Neural cell (in vitro differentiated cells): ENCODE measurements at regions not wholly inside any gene's neighbourhood (a gene's known extent, or its start where the extent isn't known, plus 50 kb on each side); places are given as distances from the start of the nearest gene placed in this dataset.

Experiments used
- H2AFZ ChIP-seq: fragments of 200-600, 300-800 bp; sonication (generic), shearing (Covaris generic); 2 replicates; pipeline ENCODE4 v1.6.0; 2014; ENCODE audit warnings: low read depth, mild to moderate bottlenecking, antibody characterized with exemption, low read length, moderate library complexity
- H3F3A ChIP-seq: fragments of 200-600 bp; shearing (Covaris generic); 2 replicates; pipeline ENCODE4 v1.6.1; 2016; ENCODE audit warnings: mild to moderate bottlenecking, moderate library complexity, mixed read lengths, antibody characterized with exemption, low read length; ENCODE audit not compliant: insufficient read depth, poor library complexity, severe bottlenecking
- H3K27ac ChIP-seq: fragments of 200-600, 300-800 bp; sonication (generic), shearing (Covaris generic); 2 replicates; pipeline ENCODE4 v1.5.1; 2014; ENCODE audit warnings: mild to moderate bottlenecking, low read length, moderate library complexity
- H3K27me3 ChIP-seq: fragments of 300-800, 200-600 bp; sonication (generic), shearing (Covaris generic); 2 replicates; pipeline ENCODE4 v1.6.0; 2014; ENCODE audit warnings: mild to moderate bottlenecking, low read depth, low read length, moderate library complexity; ENCODE audit not compliant: insufficient read depth
- H3K36me3 ChIP-seq: fragments of 300-800, 200-600 bp; sonication (generic), shearing (Covaris generic); 2 replicates; pipeline ENCODE4 v1.5.1; 2014; ENCODE audit warnings: mild to moderate bottlenecking, antibody characterized with exemption, low read length, moderate library complexity; ENCODE audit not compliant: insufficient read depth
- H3K4me2 ChIP-seq: fragments of 300-800, 200-600 bp; sonication (generic), shearing (Covaris generic); 2 replicates; pipeline ENCODE4 v1.6.0; 2014; ENCODE audit warnings: mild to moderate bottlenecking, low read length
- H3K4me3 ChIP-seq: fragments of 300-800, 200-600 bp; sonication (generic), shearing (Covaris generic); 2 replicates; pipeline ENCODE4 v1.5.1; 2014; ENCODE audit warnings: mild to moderate bottlenecking, low read length, moderate library complexity
- H3K79me2 ChIP-seq: fragments of 200-600 bp; shearing (Covaris generic); replicated peaks from 2 replicates; pipeline ENCODE4 v1.6.0; 2014; ENCODE audit warnings: mild to moderate bottlenecking, low read length, moderate library complexity; ENCODE audit not compliant: insufficient read depth
- H3K9ac ChIP-seq: fragments of 300-800, 200-600 bp; sonication (generic), shearing (Covaris generic); 2 replicates; pipeline ENCODE4 v1.6.1; 2016; ENCODE audit warnings: mild to moderate bottlenecking, low read length, mixed read lengths
- H3K9me2 ChIP-seq: fragments of 200-600 bp; shearing (Covaris generic); 2 replicates; pipeline ENCODE4 v1.6.1; 2016; ENCODE audit warnings: mild to moderate bottlenecking, low read length, mixed read lengths; ENCODE audit not compliant: insufficient read depth
- H3K9me3 ChIP-seq: fragments of 200-600, 300-800 bp; sonication (generic), shearing (Covaris generic); 2 replicates; pipeline ENCODE4 v1.6.1; 2016; ENCODE audit warnings: mild to moderate bottlenecking, mixed run types, low read length, moderate library complexity, mixed read lengths
- H4K20me1 ChIP-seq: fragments of 200-600 bp; shearing (Covaris generic); 2 replicates; pipeline ENCODE4 v1.6.1; 2016; ENCODE audit warnings: mild to moderate bottlenecking, mixed run types; ENCODE audit not compliant: insufficient read depth
- CTCF ChIP-seq: fragments of 450-650 bp; IDR thresholded peaks from 2 replicates; pipeline ENCODE4 v1.5.1; 2014; ENCODE audit warnings: antibody characterized with exemption, mild to moderate bottlenecking, moderate library complexity; ENCODE audit not compliant: poor library complexity, severe bottlenecking
- EP300 ChIP-seq: fragments of 450-650 bp; conservative IDR thresholded peaks from 2 replicates; pipeline ENCODE4 v1.6.1; 2014; ENCODE audit warnings: antibody characterized with exemption, mild to moderate bottlenecking, moderate library complexity; ENCODE audit not compliant: poor library complexity, severe bottlenecking
- EZH2 ChIP-seq: fragments of 200-600, 300-800 bp; shearing (Covaris generic), sonication (generic); IDR thresholded peaks from 2 replicates; pipeline ENCODE4 v1.6.1; 2014; ENCODE audit warnings: antibody characterized with exemption, low read length, borderline replicate concordance, mild to moderate bottlenecking; ENCODE audit not compliant: insufficient read depth, poor library complexity, severe bottlenecking
- MXI1 ChIP-seq: fragments of 450-650 bp; conservative IDR thresholded peaks from 2 replicates; pipeline ENCODE4 v1.6.1; 2014; ENCODE audit warnings: antibody characterized with exemption, mild to moderate bottlenecking; ENCODE audit not compliant: poor library complexity, severe bottlenecking
- POLR2AphosphoS5 ChIP-seq: IDR thresholded peaks from 2 replicates; pipeline ENCODE4 v1.6.1; 2012
- RAD21 ChIP-seq: fragments of 450-650 bp; conservative IDR thresholded peaks from 2 replicates; pipeline ENCODE4 v1.6.1; 2014; ENCODE audit warnings: antibody characterized with exemption, mild to moderate bottlenecking, moderate library complexity
- SMC3 ChIP-seq: fragments of 450-650 bp; conservative IDR thresholded peaks from 2 replicates; pipeline ENCODE4 v1.6.1; 2014; ENCODE audit warnings: antibody characterized with exemption, mild to moderate bottlenecking, moderate library complexity; ENCODE audit not compliant: poor library complexity
- TAF1 ChIP-seq: IDR thresholded peaks from 2 replicates; pipeline ENCODE4 v1.6.1; 2012; ENCODE audit warnings: low read depth
- TF ChIP-seq, protein P1 (sequence below): IDR thresholded peaks from 2 replicates; pipeline ENCODE4 v1.6.1; 2012; ENCODE audit warnings: borderline replicate concordance

DNA sequence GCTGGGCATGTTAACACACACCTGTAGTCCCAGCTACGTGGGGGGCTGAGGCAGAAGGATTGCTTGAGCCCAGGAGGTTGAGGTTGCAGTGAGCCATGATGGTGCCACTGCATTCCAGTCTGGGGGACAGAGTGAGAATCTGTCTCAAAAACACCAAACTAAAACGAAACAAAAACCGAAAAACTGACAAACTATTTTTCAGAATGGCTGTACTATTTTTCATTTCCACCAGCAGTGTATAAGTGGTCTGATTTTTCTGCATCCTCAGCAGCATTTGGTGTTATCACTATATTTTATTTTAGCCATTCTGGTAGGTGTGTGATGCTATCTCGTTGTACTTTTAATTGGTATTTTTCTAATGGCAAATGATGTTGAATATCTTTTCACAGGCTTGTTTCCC, 95.2 kb downstream of the PDCL3 start:
- H3K27ac ChIP-seq, result no peak overlapping the region
- H3K27me3 ChIP-seq, result no peaks in the 10 kb centered on the region
- TF ChIP-seq EP300, result no peak
- TF ChIP-seq, protein P1, sequence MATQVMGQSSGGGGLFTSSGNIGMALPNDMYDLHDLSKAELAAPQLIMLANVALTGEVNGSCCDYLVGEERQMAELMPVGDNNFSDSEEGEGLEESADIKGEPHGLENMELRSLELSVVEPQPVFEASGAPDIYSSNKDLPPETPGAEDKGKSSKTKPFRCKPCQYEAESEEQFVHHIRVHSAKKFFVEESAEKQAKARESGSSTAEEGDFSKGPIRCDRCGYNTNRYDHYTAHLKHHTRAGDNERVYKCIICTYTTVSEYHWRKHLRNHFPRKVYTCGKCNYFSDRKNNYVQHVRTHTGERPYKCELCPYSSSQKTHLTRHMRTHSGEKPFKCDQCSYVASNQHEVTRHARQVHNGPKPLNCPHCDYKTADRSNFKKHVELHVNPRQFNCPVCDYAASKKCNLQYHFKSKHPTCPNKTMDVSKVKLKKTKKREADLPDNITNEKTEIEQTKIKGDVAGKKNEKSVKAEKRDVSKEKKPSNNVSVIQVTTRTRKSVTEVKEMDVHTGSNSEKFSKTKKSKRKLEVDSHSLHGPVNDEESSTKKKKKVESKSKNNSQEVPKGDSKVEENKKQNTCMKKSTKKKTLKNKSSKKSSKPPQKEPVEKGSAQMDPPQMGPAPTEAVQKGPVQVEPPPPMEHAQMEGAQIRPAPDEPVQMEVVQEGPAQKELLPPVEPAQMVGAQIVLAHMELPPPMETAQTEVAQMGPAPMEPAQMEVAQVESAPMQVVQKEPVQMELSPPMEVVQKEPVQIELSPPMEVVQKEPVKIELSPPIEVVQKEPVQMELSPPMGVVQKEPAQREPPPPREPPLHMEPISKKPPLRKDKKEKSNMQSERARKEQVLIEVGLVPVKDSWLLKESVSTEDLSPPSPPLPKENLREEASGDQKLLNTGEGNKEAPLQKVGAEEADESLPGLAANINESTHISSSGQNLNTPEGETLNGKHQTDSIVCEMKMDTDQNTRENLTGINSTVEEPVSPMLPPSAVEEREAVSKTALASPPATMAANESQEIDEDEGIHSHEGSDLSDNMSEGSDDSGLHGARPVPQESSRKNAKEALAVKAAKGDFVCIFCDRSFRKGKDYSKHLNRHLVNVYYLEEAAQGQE, result no peak
- no peak for TF ChIP-seq EZH2
- TF ChIP-seq TAF1, result no peak
- no peak for TF ChIP-seq POLR2AphosphoS5
- TF ChIP-seq CTCF, result no peak
- no peak for TF ChIP-seq SMC3
- TF ChIP-seq RAD21, result no peak
- TF ChIP-seq MXI1, result no peak
- H3K9ac ChIP-seq, result no peak overlapping the region
- H3K9me2 ChIP-seq, result no peaks in the 10 kb centered on the region
- no peaks in the 10 kb centered on the region for H4K20me1 ChIP-seq
- no peaks in the 10 kb centered on the region for H3K9me3 ChIP-seq
- H2AFZ ChIP-seq, result no peak overlapping the region
- H3K36me3 ChIP-seq, result no peaks in the 10 kb centered on the region
- no peaks in the 10 kb centered on the region for H3F3A ChIP-seq
- no peak overlapping the region for H3K4me3 ChIP-seq
- H3K4me2 ChIP-seq, result no peak overlapping the region
- H3K79me2 ChIP-seq, result no peaks in the 10 kb centered on the region

- Histone ChIP-seq H3K36me3 (no peaks in the 10 kb centered on the region), H3K27me3 (no peaks in the 10 kb centered on the region), H4K20me1 (no peaks in the 10 kb centered on the region), H3K9me3 (no peaks in the 10 kb centered on the region), H3K4me3 (no peak overlapping the region), H3F3A (no peaks in the 10 kb centered on the region), H3K4me2 (no peak overlapping the region), H3K79me2 (no peaks in the 10 kb centered on the region), H3K27ac (no peak overlapping the region), H3K9me2 (no peaks in the 10 kb centered on the region), H2AFZ (no peak overlapping the region), H3K9ac (no peak overlapping the region)
- TF ChIP-seq CTCF (no peak), TAF1 (no peak), MXI1 (no peak), EZH2 (no peak), POLR2AphosphoS5 (no peak), RAD21 (no peak), SMC3 (no peak), EP300 (no peak)
- TF ChIP-seq, protein P1, result no peak
Measured at GRCh38 chr2:100660851-100661584, 98.2 kb downstream of the PDCL3 start.
